Lower leg skin (tissue), 4 donors: ENCODE measurements at regions not wholly inside any gene's neighbourhood (a gene's known extent, or its start where the extent isn't known, plus 50 kb on each side); places are given as distances from the start of the nearest gene placed in this dataset.

Source experiments
- DNase-seq, 2 donors: peaks; one replicate each; pipeline ENCODE4 v3.0.0-alpha.2; 2019; ENCODE audit warnings: low spot score in 2 of 2
- H3K4me3 ChIP-seq: fragments of 200-600 bp; sonication (generic); 2 replicates; pipeline ENCODE4 v1.5.1; 2017; ENCODE audit warnings: mild to moderate bottlenecking, low read depth; ENCODE audit not compliant: poor library complexity, severe bottlenecking
- CTCF ChIP-seq, 3 donors: fragments of 450-650 bp; IDR thresholded peaks; one replicate each; pipeline ENCODE4 v1.5.1; 2016; ENCODE audit warnings: antibody characterized with exemption in 3 of 3, mild to moderate bottlenecking in 3 of 3, moderate library complexity in 2 of 3
- POLR2A ChIP-seq, 2 donors: fragments of 450-650 bp; IDR thresholded peaks; one replicate each; pipeline ENCODE4 v1.6.1; 2016 to 2017; ENCODE audit warnings: antibody characterized with exemption in 2 of 2, mild to moderate bottlenecking in 1 of 2, moderate library complexity in 1 of 2
- WGBS, 2 donors: methylation state at CpG; one replicate each; pipeline ENCODE4 v1.1.5; 2018; 5-methylcytosine and 5-hydroxymethylcytosine counted together
- intact Hi-C: fragments of 100-400 bp; cut with DNase I; formaldehyde crosslinking; loops from one replicate; pipeline ENCODE4 v1.15.0; 2023; ENCODE audit warnings: low total_unique reads

- WGBS, 2 donors = 50 to 65% methylated on average over 9 of the region's 9 CpGs
- no peak for DNase-seq
- H3K4me3 ChIP-seq = no peak overlapping the region
- no peak for TF ChIP-seq CTCF (IDR thresholded peaks at IDR 0.05)
- no peak for TF ChIP-seq POLR2A (IDR thresholded peaks at IDR 0.05)
- intact Hi-C loops = no loop called here
These were observed 233.7 kb upstream of the IRX5 start for GRCh38 chr16:54696970-54697369.

DNA sequence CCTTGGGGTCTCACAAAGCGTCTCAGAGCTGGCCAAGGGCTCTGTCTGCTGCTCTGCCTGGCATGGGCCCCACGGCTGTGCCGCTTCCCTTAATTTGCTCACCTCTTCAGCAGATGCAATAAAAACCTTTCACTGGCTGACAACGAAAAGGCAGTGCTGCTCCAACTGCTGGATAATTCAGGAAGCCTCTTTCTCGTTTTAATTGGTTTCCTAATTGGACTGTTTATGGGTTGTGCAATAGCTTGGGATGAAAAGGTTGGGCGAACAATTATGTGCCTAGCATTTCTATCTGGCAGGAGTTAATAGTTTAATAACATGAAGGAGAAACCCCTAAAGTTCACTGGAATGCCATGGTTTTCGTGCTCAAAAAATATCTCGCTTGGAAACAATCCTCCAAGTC lies 234.1 kb upstream of the IRX5 start:
- intact Hi-C loops = no loop called here
- 52 to 55% methylated on average over 8 of the region's 8 CpGs for WGBS, 2 donors
- no peak overlapping the region for H3K4me3 ChIP-seq
- no peak for DNase-seq
- no peak for TF ChIP-seq POLR2A (IDR thresholded peaks at IDR 0.05)
- no peak for TF ChIP-seq CTCF (IDR thresholded peaks at IDR 0.05)

- TF ChIP-seq CTCF (IDR thresholded peaks at IDR 0.05) (no peak), POLR2A (IDR thresholded peaks at IDR 0.05) (no peak)
- intact Hi-C loops = no loop called here
These were observed 236.0 kb upstream of the IRX5 start for GRCh38 chr16:54694651-54695050.

GRCh38 chr16:54693864-54694263 lies 236.8 kb upstream of the IRX5 start:
- no peak overlapping the region for H3K4me3 ChIP-seq
- intact Hi-C loops = no loop called here
- no peak for TF ChIP-seq POLR2A (IDR thresholded peaks at IDR 0.05)
- TF ChIP-seq CTCF (IDR thresholded peaks at IDR 0.05) = no peak
- no peak for DNase-seq

More at GRCh38 chr16:54694651-54695050, 236.0 kb upstream of the IRX5 start:
- no peak overlapping the region for H3K4me3 ChIP-seq
- 65 to 68% methylated on average over 2 of the region's 2 CpGs for WGBS, 2 donors
- no peak for DNase-seq

GRCh38 chr16:54690710-54691109 lies 240.0 kb upstream of the IRX5 start:
- intact Hi-C loops = no loop called here
- no peak for TF ChIP-seq POLR2A (IDR thresholded peaks at IDR 0.05)
- no peak for TF ChIP-seq CTCF (IDR thresholded peaks at IDR 0.05)
- WGBS, 2 donors = 69 to 70% methylated on average over 2 of the region's 2 CpGs
- no peak overlapping the region for H3K4me3 ChIP-seq
- no peak for DNase-seq

DNA sequence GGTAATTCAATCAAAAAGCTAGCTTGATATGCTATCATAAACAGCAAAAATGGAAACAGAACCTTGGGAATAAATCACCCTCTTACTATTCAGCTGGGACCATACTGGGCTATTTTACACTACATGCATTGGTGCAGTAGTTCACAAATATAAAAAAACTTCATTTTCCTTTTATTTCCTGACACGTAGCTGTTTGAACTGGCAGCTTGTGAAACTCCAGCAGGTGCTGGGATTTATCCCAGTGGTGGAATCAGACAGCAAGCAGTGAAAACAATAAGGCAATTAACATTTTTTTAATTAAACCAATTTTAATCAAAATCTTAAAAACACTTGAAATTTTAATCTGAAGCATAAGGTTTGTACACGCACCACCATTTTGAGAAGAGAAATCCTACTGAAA lies 240.4 kb upstream of the IRX5 start:
- WGBS, 2 donors = 88 to 95% methylated on average over 2 of the region's 2 CpGs
- DNase-seq = no peak
- intact Hi-C loops = no loop called here
- H3K4me3 ChIP-seq = no peak overlapping the region
- TF ChIP-seq CTCF (IDR thresholded peaks at IDR 0.05) (no peak), POLR2A (IDR thresholded peaks at IDR 0.05) (no peak)
